ENCODE measurements at regions not wholly inside any gene's neighbourhood (a gene's known extent, or its start where the extent isn't known, plus 50 kb on each side); places are given as distances from the start of the nearest gene placed in this dataset.
"Not testable (repeated sequence)": the region's sequence is repeated elsewhere in the genome, so short reads cannot be mapped to it uniquely, and the experiment has no call there.

DNA sequence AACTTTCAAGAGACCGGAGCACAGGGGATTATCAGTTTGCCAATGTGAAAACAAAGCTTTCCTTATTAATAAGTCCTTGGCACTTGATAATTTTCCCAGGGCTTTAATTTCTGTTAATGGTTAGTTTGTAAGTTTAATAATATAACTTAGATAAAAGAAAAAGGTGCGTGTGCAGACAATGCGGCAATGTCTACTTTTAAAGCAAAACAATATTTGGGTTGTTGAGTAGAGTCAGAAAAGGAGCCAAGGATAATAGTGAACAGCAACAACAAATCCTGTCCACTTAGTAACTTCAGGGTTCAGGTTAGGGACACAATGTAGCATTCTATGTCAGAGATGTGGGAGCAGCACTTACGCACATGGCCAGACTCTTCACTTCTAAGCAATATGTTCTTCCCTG, 469.6 kb upstream of the NFIA start:
- Histone ChIP-seq H2BK120ac (ENCODE audit: low read depth, low read length) (no peak overlapping the region), H3K4me1 (ENCODE audit: control insufficient read depth, insufficient read depth, low read depth, low read length) (no peaks in the 10 kb centered on the region), H3K9ac (ENCODE audit: low read length) (no peak overlapping the region), H3K27me3 (ENCODE audit: control insufficient read depth in 1 of 2, insufficient read depth in 1 of 2, low read length in 2 of 2) (no peaks in the 10 kb centered on the region), H3K9me3 (ENCODE audit: control insufficient read depth, low read length) (no peaks in the 10 kb centered on the region), H4K8ac (ENCODE audit: low read length) (no peak overlapping the region), H2AK5ac (ENCODE audit: low read length, severe bottlenecking) (no peak overlapping the region), H2BK5ac (ENCODE audit: low read depth, low read length, poor library complexity, severe bottlenecking) (no peak overlapping the region), H3K23ac (ENCODE audit: low read length in 2 of 2) (no peak overlapping the region), H3K79me1 (replicated peaks; ENCODE audit: low read length, poor library complexity, severe bottlenecking) (no peaks in the 10 kb centered on the region), H4K91ac (ENCODE audit: low read length) (no peak overlapping the region), H3K4me2 (ENCODE audit: low read length, poor library complexity, severe bottlenecking) (no peak overlapping the region), H2BK12ac (ENCODE audit: low read length in 2 of 2) (no peak overlapping the region), H3K4me3 (ENCODE audit: insufficient read depth in 1 of 2, low read depth in 1 of 2, low read length in 2 of 2) (no peak overlapping the region), H3K18ac (ENCODE audit: low read depth in 1 of 2, low read length in 2 of 2) (no peak overlapping the region), H2AFZ (ENCODE audit: low read depth, low read length) (no peak overlapping the region), H2BK15ac (ENCODE audit: low read depth, poor library complexity, severe bottlenecking) (no peak overlapping the region), H3K14ac (ENCODE audit: low read length in 2 of 2) (no peak overlapping the region), H3K27ac (ENCODE audit: low read length, poor library complexity, severe bottlenecking) (no peak overlapping the region), H3K4ac (ENCODE audit: low read depth in 1 of 2, low read length in 2 of 2) (no peak overlapping the region), H3K36me3 (ENCODE audit: control insufficient read depth in 1 of 2, insufficient read depth in 2 of 2, low read depth in 1 of 2, low read length in 2 of 2) (no peaks in the 10 kb centered on the region)
- 93% methylated on average over 3 of the region's 4 CpGs for WGBS
- DNase-seq, result no peak

- WGBS, result 100% methylated on average over 1 of the region's 1 CpG
- not testable (repeated sequence) for H3K36me3 ChIP-seq (ENCODE audit: control insufficient read depth in 1 of 2, insufficient read depth in 2 of 2, low read depth in 1 of 2, low read length in 2 of 2); H3K18ac ChIP-seq (ENCODE audit: low read depth in 1 of 2, low read length in 2 of 2)
Observed at GRCh38 chr1:60606921-60607320, 475.4 kb upstream of the NFIA start.

DNA sequence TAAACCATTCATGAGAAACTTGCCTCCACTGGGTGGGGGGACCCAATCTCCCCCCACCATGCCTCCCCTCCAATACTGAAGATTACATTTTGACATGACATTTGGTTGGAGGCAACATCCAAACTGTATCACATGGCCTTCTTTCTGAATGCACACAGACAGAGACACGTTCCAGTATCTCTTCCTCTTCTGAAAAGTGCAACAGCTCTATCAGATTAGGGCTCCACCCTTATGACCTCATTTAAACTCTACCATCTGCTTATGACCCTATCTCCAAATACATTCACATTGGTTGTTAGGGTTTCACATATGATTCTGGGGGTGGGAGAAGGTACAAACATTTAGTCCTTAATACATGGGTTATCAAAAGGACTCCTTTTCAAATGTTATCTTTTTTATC, 481.8 kb upstream of the NFIA start:
- no peaks in the 10 kb centered on the region for H3K79me1 ChIP-seq (replicated peaks; ENCODE audit: low read length, poor library complexity, severe bottlenecking)
- no peak overlapping the region for H2AK5ac ChIP-seq (ENCODE audit: low read length, severe bottlenecking)
- no peaks in the 10 kb centered on the region for H3K36me3 ChIP-seq (ENCODE audit: control insufficient read depth in 1 of 2, insufficient read depth in 2 of 2, low read depth in 1 of 2, low read length in 2 of 2)
- no peaks in the 10 kb centered on the region for H3K4me1 ChIP-seq (ENCODE audit: control insufficient read depth, insufficient read depth, low read depth, low read length)
- no peak for DNase-seq
- H2BK120ac ChIP-seq (ENCODE audit: low read depth, low read length), result no peak overlapping the region
- H3K4me3 ChIP-seq (ENCODE audit: insufficient read depth in 1 of 2, low read depth in 1 of 2, low read length in 2 of 2), result no peak overlapping the region
- H2BK5ac ChIP-seq (ENCODE audit: low read depth, low read length, poor library complexity, severe bottlenecking), result no peak overlapping the region
- WGBS, result 45% methylated on average over 1 of the region's 1 CpG
- no peak overlapping the region for H3K4me2 ChIP-seq (ENCODE audit: low read length, poor library complexity, severe bottlenecking)
- no peak overlapping the region for H2BK15ac ChIP-seq (ENCODE audit: low read depth, poor library complexity, severe bottlenecking)
- no peak overlapping the region for H3K9ac ChIP-seq (ENCODE audit: low read length)
- H4K91ac ChIP-seq (ENCODE audit: low read length), result no peak overlapping the region
- H3K9me3 ChIP-seq (ENCODE audit: control insufficient read depth, low read length), result no peaks in the 10 kb centered on the region
- H2AFZ ChIP-seq (ENCODE audit: low read depth, low read length), result no peak overlapping the region
- no peak overlapping the region for H3K23ac ChIP-seq (ENCODE audit: low read length in 2 of 2)
- H3K14ac ChIP-seq (ENCODE audit: low read length in 2 of 2), result no peak overlapping the region
- H4K8ac ChIP-seq (ENCODE audit: low read length), result no peak overlapping the region
- H3K27ac ChIP-seq (ENCODE audit: low read length, poor library complexity, severe bottlenecking), result no peak overlapping the region
- no peak overlapping the region for H2BK12ac ChIP-seq (ENCODE audit: low read length in 2 of 2)
- H3K27me3 ChIP-seq (ENCODE audit: control insufficient read depth in 1 of 2, insufficient read depth in 1 of 2, low read length in 2 of 2), result no peaks in the 10 kb centered on the region
- H3K4ac ChIP-seq (ENCODE audit: low read depth in 1 of 2, low read length in 2 of 2), result no peak overlapping the region
- H3K18ac ChIP-seq (ENCODE audit: low read depth in 1 of 2, low read length in 2 of 2), result no peak overlapping the region

More at GRCh38 chr1:60606921-60607320, 475.4 kb upstream of the NFIA start:
- not testable (repeated sequence) for H3K9me3 ChIP-seq (ENCODE audit: control insufficient read depth, low read length); H3K27ac ChIP-seq (ENCODE audit: low read length, poor library complexity, severe bottlenecking); H3K4me2 ChIP-seq (ENCODE audit: low read length, poor library complexity, severe bottlenecking); H4K91ac ChIP-seq (ENCODE audit: low read length); DNase-seq; H3K23ac ChIP-seq (ENCODE audit: low read length in 2 of 2); H2BK12ac ChIP-seq (ENCODE audit: low read length in 2 of 2); H2BK120ac ChIP-seq (ENCODE audit: low read depth, low read length); H4K8ac ChIP-seq (ENCODE audit: low read length); H3K9ac ChIP-seq (ENCODE audit: low read length); H2AK5ac ChIP-seq (ENCODE audit: low read length, severe bottlenecking); H2BK5ac ChIP-seq (ENCODE audit: low read depth, low read length, poor library complexity, severe bottlenecking); H3K4me3 ChIP-seq (ENCODE audit: insufficient read depth in 1 of 2, low read depth in 1 of 2, low read length in 2 of 2); H3K27me3 ChIP-seq (ENCODE audit: control insufficient read depth in 1 of 2, insufficient read depth in 1 of 2, low read length in 2 of 2); H3K4ac ChIP-seq (ENCODE audit: low read depth in 1 of 2, low read length in 2 of 2); H2AFZ ChIP-seq (ENCODE audit: low read depth, low read length); H3K79me1 ChIP-seq (replicated peaks; ENCODE audit: low read length, poor library complexity, severe bottlenecking); H2BK15ac ChIP-seq (ENCODE audit: low read depth, poor library complexity, severe bottlenecking); H3K4me1 ChIP-seq (ENCODE audit: control insufficient read depth, insufficient read depth, low read depth, low read length); H3K14ac ChIP-seq (ENCODE audit: low read length in 2 of 2)

- no peak overlapping the region for H2BK12ac ChIP-seq (ENCODE audit: low read length in 2 of 2)
- H4K91ac ChIP-seq (ENCODE audit: low read length), result no peak overlapping the region
- H3K4ac ChIP-seq (ENCODE audit: low read depth in 1 of 2, low read length in 2 of 2), result no peak overlapping the region
- H3K18ac ChIP-seq (ENCODE audit: low read depth in 1 of 2, low read length in 2 of 2), result no peak overlapping the region
- no peak for DNase-seq
- H3K27me3 ChIP-seq (ENCODE audit: control insufficient read depth in 1 of 2, insufficient read depth in 1 of 2, low read length in 2 of 2), result no peaks in the 10 kb centered on the region
- H3K4me2 ChIP-seq (ENCODE audit: low read length, poor library complexity, severe bottlenecking), result no peak overlapping the region
- no peak overlapping the region for H3K27ac ChIP-seq (ENCODE audit: low read length, poor library complexity, severe bottlenecking)
- no peak overlapping the region for H3K14ac ChIP-seq (ENCODE audit: low read length in 2 of 2)
- no peak overlapping the region for H2BK15ac ChIP-seq (ENCODE audit: low read depth, poor library complexity, severe bottlenecking)
- no peak overlapping the region for H3K23ac ChIP-seq (ENCODE audit: low read length in 2 of 2)
- H3K4me1 ChIP-seq (ENCODE audit: control insufficient read depth, insufficient read depth, low read depth, low read length), result no peaks in the 10 kb centered on the region
- no peak overlapping the region for H3K4me3 ChIP-seq (ENCODE audit: insufficient read depth in 1 of 2, low read depth in 1 of 2, low read length in 2 of 2)
- H2BK120ac ChIP-seq (ENCODE audit: low read depth, low read length), result no peak overlapping the region
- H2AFZ ChIP-seq (ENCODE audit: low read depth, low read length), result no peak overlapping the region
- no peaks in the 10 kb centered on the region for H3K36me3 ChIP-seq (ENCODE audit: control insufficient read depth in 1 of 2, insufficient read depth in 2 of 2, low read depth in 1 of 2, low read length in 2 of 2)
- no peak overlapping the region for H2AK5ac ChIP-seq (ENCODE audit: low read length, severe bottlenecking)
- no CpG with 5 or more reads among the region's 1 CpG for WGBS
- no peak overlapping the region for H2BK5ac ChIP-seq (ENCODE audit: low read depth, low read length, poor library complexity, severe bottlenecking)
- H4K8ac ChIP-seq (ENCODE audit: low read length), result no peak overlapping the region
- no peaks in the 10 kb centered on the region for H3K79me1 ChIP-seq (replicated peaks; ENCODE audit: low read length, poor library complexity, severe bottlenecking)
- no peaks in the 10 kb centered on the region for H3K9me3 ChIP-seq (ENCODE audit: control insufficient read depth, low read length)
- H3K9ac ChIP-seq (ENCODE audit: low read length), result no peak overlapping the region
Observed at GRCh38 chr1:60599574-60599973, 482.8 kb upstream of the NFIA start.
